ENCODE measurements at regions not wholly inside any gene's neighbourhood (a gene's known extent, or its start where the extent isn't known, plus 50 kb on each side); places are given as distances from the start of the nearest gene placed in this dataset.

DNA sequence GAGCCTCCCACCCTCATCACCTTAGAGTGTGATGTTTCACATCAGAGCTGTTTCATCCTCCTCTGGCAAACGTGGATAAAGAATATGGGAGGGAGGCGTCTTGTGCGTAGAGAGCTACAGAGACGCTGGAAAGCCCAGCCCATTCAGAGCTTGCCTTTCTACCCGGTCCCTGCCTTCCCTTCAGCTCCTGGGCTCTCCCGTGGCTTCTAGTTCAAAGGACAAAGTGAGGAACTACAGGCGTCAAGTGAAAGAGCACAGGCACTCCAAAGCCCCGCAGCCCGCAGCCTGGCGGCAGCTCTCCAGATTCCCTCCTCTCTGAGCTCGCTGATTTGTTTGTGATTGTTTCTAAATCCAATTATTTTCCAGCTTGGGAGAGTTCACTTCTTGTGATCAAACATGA lies 197.1 kb upstream of the IGF1R start:
- BruUV-seq (replicated peaks) = no TSS peak
- Histone ChIP-seq H3K9me2 (ENCODE audit: insufficient read depth) (no peaks in the 10 kb centered on the region), H3K27me3 (ENCODE audit: insufficient read depth, low read length) (peaks cover 31% of the 10 kb centered on the region), H3K9ac (ENCODE audit: low read length) (no peak overlapping the region), H3K4me2 (ENCODE audit: low read length) (no peak overlapping the region), H3K4me1 (ENCODE audit: control insufficient read depth in 1 of 2, insufficient read depth in 2 of 2, low read length in 2 of 2) (no peaks in the 10 kb centered on the region), H2AFZ (ENCODE audit: low read depth, low read length, poor library complexity, severe bottlenecking) (no peak overlapping the region), H3K79me2 (ENCODE audit: insufficient read depth, low read length) (no peaks in the 10 kb centered on the region), H4K20me1 (ENCODE audit: insufficient read depth) (no peaks in the 10 kb centered on the region), H3K36me3 (ENCODE audit: control insufficient read depth in 1 of 2, insufficient read depth in 2 of 2, low read length in 2 of 2) (no peaks in the 10 kb centered on the region), H3K9me3 (ENCODE audit: control insufficient read depth in 1 of 2, insufficient read depth in 1 of 2, low read depth in 1 of 2, low read length in 2 of 2) (no peaks in the 10 kb centered on the region), H3K4me3 (replicated peaks in 1 of 2; ENCODE audit: low read depth in 1 of 2, low read length in 2 of 2) (no peak overlapping the region), H3K27ac (ENCODE audit: low read depth, low read length) (no peak overlapping the region)
- intact Hi-C loops (cut with micrococcal nuclease) = no loop called here
- no peak for ATAC-seq
- RAD21 ChIA-PET (ENCODE audit: low non-redundant PET in 1 of 2, low total read pairs in 2 of 2, uncharacterized antibody in 2 of 2, unreplicated experiment in 2 of 2) = no interaction called here
- POLR2A ChIA-PET = no interaction called here
- DNase-seq (ENCODE audit: low read depth, low spot score) = no peak
- TF ChIP-seq ELF1 (IDR thresholded peaks at IDR 0.05; ENCODE audit: borderline replicate concordance, low read depth) (no peak), CTCF (IDR thresholded peaks at IDR 0.05 in 2 of 3, conservative IDR thresholded peaks at IDR 0.05 in 1 of 3; ENCODE audit: borderline replicate concordance in 1 of 3, insufficient read depth in 1 of 3, low read depth in 2 of 3, low read length in 2 of 3) (no peak), MAX (IDR thresholded peaks at IDR 0.05) (no peak)
- CTCF ChIA-PET = no interaction called here

DNA sequence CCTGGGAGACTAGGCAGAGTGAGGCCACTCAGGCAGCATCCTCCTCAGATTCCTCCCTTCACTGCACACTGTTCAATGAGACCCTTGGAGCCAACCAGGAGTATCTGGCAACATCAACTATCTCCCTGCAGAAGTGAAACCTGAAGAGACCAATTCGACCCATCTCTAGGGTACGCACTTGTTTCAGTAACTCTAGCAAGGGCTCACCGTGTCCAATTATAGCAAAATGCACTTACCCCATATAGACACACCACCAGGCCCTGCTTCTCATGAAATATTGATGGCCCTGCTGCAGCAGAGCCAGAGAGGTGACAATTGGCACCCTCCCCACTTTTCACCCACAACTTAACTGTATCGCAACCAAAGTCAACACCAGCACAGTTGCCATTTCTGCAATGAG lies 196.1 kb upstream of the IGF1R start:
- Histone ChIP-seq H3K27ac (ENCODE audit: low read depth, low read length) (no peak overlapping the region), H2AFZ (ENCODE audit: low read depth, low read length, poor library complexity, severe bottlenecking) (no peak overlapping the region), H3K36me3 (ENCODE audit: control insufficient read depth in 1 of 2, insufficient read depth in 2 of 2, low read length in 2 of 2) (no peaks in the 10 kb centered on the region), H4K20me1 (ENCODE audit: insufficient read depth) (no peaks in the 10 kb centered on the region), H3K9ac (ENCODE audit: low read length) (no peak overlapping the region), H3K79me2 (ENCODE audit: insufficient read depth, low read length) (no peaks in the 10 kb centered on the region), H3K4me3 (replicated peaks in 1 of 2; ENCODE audit: low read depth in 1 of 2, low read length in 2 of 2) (no peak overlapping the region), H3K27me3 (ENCODE audit: insufficient read depth, low read length) (peaks cover 31% of the 10 kb centered on the region), H3K9me3 (ENCODE audit: control insufficient read depth in 1 of 2, insufficient read depth in 1 of 2, low read depth in 1 of 2, low read length in 2 of 2) (no peaks in the 10 kb centered on the region), H3K9me2 (ENCODE audit: insufficient read depth) (no peaks in the 10 kb centered on the region), H3K4me2 (ENCODE audit: low read length) (no peak overlapping the region), H3K4me1 (ENCODE audit: control insufficient read depth in 1 of 2, insufficient read depth in 2 of 2, low read length in 2 of 2) (no peaks in the 10 kb centered on the region)
- POLR2A ChIA-PET = no interaction called here
- TF ChIP-seq RAD21 (IDR thresholded peaks at IDR 0.05; ENCODE audit: low read depth) (no peak), ATF3 (IDR thresholded peaks at IDR 0.05) (no peak)
- TF ChIP-seq, protein P1, sequence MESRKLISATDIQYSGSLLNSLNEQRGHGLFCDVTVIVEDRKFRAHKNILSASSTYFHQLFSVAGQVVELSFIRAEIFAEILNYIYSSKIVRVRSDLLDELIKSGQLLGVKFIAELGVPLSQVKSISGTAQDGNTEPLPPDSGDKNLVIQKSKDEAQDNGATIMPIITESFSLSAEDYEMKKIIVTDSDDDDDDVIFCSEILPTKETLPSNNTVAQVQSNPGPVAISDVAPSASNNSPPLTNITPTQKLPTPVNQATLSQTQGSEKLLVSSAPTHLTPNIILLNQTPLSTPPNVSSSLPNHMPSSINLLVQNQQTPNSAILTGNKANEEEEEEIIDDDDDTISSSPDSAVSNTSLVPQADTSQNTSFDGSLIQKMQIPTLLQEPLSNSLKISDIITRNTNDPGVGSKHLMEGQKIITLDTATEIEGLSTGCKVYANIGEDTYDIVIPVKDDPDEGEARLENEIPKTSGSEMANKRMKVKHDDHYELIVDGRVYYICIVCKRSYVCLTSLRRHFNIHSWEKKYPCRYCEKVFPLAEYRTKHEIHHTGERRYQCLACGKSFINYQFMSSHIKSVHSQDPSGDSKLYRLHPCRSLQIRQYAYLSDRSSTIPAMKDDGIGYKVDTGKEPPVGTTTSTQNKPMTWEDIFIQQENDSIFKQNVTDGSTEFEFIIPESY (IDR thresholded peaks at IDR 0.05; ENCODE audit: extremely low read depth, insufficient replicate concordance, low read length) = no peak
- RAD21 ChIA-PET (ENCODE audit: low non-redundant PET in 1 of 2, low total read pairs in 2 of 2, uncharacterized antibody in 2 of 2, unreplicated experiment in 2 of 2) = no interaction called here
- ATAC-seq = no peak
- CTCF ChIA-PET = no interaction called here
- no TSS peak for BruUV-seq (replicated peaks)
- no peak for DNase-seq (ENCODE audit: low read depth, low spot score)
- intact Hi-C loops (cut with micrococcal nuclease) = no loop called here
